ENCODE measurements at regions not wholly inside any gene's neighbourhood (a gene's known extent, or its start where the extent isn't known, plus 50 kb on each side); places are given as distances from the start of the nearest gene placed in this dataset.

DNA sequence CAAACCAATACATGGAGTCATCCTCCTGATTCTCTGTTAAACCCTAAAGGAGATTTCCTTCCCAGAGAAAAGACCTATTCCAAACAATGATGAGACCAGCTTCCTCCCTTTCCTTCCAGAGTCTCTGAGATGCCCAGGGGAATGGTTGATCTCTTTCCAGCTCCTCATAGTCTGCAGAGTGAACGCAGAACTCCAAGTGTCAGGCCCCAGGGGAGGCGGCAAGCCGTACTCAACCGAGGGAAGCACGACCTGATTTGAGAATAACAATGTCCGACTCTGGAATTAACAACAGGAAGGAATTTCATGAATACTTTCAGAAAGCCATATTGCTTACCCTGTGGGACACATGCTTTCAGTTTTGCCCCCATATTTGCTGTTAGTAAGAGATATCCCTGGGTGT lies 241.7 kb upstream of the GLI3 start:
- H3K79me2 ChIP-seq (ENCODE audit: insufficient read depth, low read length) = no peaks in the 10 kb centered on the region
- no peak overlapping the region for H3K27ac ChIP-seq (ENCODE audit: low read depth, low read length)
- ChIA-PET RAD21 (ENCODE audit: low non-redundant PET in 1 of 2, low total read pairs in 2 of 2, uncharacterized antibody in 2 of 2, unreplicated experiment in 2 of 2) (no interaction called here), POLR2A (no interaction called here), CTCF (no interaction called here)
- H3K9ac ChIP-seq (ENCODE audit: low read length) = no peak overlapping the region
- ATAC-seq (no peak), DNase-seq (ENCODE audit: low read depth, low spot score) (no peak)
- H4K20me1 ChIP-seq (ENCODE audit: insufficient read depth) = no peaks in the 10 kb centered on the region
- H3K4me1 ChIP-seq (ENCODE audit: control insufficient read depth in 1 of 2, insufficient read depth in 2 of 2, low read length in 2 of 2) = no peaks in the 10 kb centered on the region
- no peak for TF ChIP-seq EZH2phosphoT487 (IDR thresholded peaks at IDR 0.05; ENCODE audit: borderline replicate concordance)
- no peak for TF ChIP-seq ZFX (IDR thresholded peaks at IDR 0.05)
- TF ChIP-seq ATF3 (IDR thresholded peaks at IDR 0.05) = no peak
- TF ChIP-seq CBX3 (IDR thresholded peaks at IDR 0.05; ENCODE audit: low read depth) = no peak
- no peak for TF ChIP-seq POLR2A (IDR thresholded peaks at IDR 0.05; ENCODE audit: borderline replicate concordance, extremely low read depth, insufficient read depth, insufficient read length)
- no peak for TF ChIP-seq YY1 (IDR thresholded peaks at IDR 0.05; ENCODE audit: extremely low read depth, insufficient replicate concordance, low read depth, low read length)
- TF ChIP-seq, protein P1, sequence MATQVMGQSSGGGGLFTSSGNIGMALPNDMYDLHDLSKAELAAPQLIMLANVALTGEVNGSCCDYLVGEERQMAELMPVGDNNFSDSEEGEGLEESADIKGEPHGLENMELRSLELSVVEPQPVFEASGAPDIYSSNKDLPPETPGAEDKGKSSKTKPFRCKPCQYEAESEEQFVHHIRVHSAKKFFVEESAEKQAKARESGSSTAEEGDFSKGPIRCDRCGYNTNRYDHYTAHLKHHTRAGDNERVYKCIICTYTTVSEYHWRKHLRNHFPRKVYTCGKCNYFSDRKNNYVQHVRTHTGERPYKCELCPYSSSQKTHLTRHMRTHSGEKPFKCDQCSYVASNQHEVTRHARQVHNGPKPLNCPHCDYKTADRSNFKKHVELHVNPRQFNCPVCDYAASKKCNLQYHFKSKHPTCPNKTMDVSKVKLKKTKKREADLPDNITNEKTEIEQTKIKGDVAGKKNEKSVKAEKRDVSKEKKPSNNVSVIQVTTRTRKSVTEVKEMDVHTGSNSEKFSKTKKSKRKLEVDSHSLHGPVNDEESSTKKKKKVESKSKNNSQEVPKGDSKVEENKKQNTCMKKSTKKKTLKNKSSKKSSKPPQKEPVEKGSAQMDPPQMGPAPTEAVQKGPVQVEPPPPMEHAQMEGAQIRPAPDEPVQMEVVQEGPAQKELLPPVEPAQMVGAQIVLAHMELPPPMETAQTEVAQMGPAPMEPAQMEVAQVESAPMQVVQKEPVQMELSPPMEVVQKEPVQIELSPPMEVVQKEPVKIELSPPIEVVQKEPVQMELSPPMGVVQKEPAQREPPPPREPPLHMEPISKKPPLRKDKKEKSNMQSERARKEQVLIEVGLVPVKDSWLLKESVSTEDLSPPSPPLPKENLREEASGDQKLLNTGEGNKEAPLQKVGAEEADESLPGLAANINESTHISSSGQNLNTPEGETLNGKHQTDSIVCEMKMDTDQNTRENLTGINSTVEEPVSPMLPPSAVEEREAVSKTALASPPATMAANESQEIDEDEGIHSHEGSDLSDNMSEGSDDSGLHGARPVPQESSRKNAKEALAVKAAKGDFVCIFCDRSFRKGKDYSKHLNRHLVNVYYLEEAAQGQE (IDR thresholded peaks at IDR 0.05; ENCODE audit: low read depth) = no peak
- TF ChIP-seq MAX (IDR thresholded peaks at IDR 0.05) = no peak
- TF ChIP-seq, protein P2, sequence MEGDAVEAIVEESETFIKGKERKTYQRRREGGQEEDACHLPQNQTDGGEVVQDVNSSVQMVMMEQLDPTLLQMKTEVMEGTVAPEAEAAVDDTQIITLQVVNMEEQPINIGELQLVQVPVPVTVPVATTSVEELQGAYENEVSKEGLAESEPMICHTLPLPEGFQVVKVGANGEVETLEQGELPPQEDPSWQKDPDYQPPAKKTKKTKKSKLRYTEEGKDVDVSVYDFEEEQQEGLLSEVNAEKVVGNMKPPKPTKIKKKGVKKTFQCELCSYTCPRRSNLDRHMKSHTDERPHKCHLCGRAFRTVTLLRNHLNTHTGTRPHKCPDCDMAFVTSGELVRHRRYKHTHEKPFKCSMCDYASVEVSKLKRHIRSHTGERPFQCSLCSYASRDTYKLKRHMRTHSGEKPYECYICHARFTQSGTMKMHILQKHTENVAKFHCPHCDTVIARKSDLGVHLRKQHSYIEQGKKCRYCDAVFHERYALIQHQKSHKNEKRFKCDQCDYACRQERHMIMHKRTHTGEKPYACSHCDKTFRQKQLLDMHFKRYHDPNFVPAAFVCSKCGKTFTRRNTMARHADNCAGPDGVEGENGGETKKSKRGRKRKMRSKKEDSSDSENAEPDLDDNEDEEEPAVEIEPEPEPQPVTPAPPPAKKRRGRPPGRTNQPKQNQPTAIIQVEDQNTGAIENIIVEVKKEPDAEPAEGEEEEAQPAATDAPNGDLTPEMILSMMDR (IDR thresholded peaks at IDR 0.05 in 2 of 3, conservative IDR thresholded peaks at IDR 0.05 in 1 of 3; ENCODE audit: borderline replicate concordance in 1 of 3, insufficient read depth in 1 of 3, low read depth in 2 of 3, low read length in 2 of 3) = no peak
- no peak for TF ChIP-seq EGR1 (IDR thresholded peaks at IDR 0.05; ENCODE audit: low read depth)
- TF ChIP-seq JUND (IDR thresholded peaks at IDR 0.05) = no peak
- no peak for TF ChIP-seq ZNF274 (IDR thresholded peaks at IDR 0.05; ENCODE audit: low read depth, low read length)
- no peak for TF ChIP-seq FOSL1 (IDR thresholded peaks at IDR 0.05; ENCODE audit: low read depth)
- no peak for TF ChIP-seq SIN3A (IDR thresholded peaks at IDR 0.05; ENCODE audit: low read depth)
- no peak for TF ChIP-seq ELF1 (IDR thresholded peaks at IDR 0.05; ENCODE audit: borderline replicate concordance, low read depth)
- TF ChIP-seq EZH2 (IDR thresholded peaks at IDR 0.05) = no peak
- TF ChIP-seq, protein P3, sequence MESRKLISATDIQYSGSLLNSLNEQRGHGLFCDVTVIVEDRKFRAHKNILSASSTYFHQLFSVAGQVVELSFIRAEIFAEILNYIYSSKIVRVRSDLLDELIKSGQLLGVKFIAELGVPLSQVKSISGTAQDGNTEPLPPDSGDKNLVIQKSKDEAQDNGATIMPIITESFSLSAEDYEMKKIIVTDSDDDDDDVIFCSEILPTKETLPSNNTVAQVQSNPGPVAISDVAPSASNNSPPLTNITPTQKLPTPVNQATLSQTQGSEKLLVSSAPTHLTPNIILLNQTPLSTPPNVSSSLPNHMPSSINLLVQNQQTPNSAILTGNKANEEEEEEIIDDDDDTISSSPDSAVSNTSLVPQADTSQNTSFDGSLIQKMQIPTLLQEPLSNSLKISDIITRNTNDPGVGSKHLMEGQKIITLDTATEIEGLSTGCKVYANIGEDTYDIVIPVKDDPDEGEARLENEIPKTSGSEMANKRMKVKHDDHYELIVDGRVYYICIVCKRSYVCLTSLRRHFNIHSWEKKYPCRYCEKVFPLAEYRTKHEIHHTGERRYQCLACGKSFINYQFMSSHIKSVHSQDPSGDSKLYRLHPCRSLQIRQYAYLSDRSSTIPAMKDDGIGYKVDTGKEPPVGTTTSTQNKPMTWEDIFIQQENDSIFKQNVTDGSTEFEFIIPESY (IDR thresholded peaks at IDR 0.05; ENCODE audit: extremely low read depth, insufficient replicate concordance, low read length) = no peak
- TF ChIP-seq SRF (IDR thresholded peaks at IDR 0.05; ENCODE audit: low read depth) = no peak
- no peak overlapping the region for H2AFZ ChIP-seq (ENCODE audit: low read depth, low read length, poor library complexity, severe bottlenecking)
- H3K9me2 ChIP-seq (ENCODE audit: insufficient read depth) = no peaks in the 10 kb centered on the region
- H3K4me2 ChIP-seq (ENCODE audit: low read length) = no peak overlapping the region
- no peaks in the 10 kb centered on the region; a peak in 1 of 4 replicates for H3K9me3 ChIP-seq (ENCODE audit: control insufficient read depth in 1 of 2, insufficient read depth in 1 of 2, low read depth in 1 of 2, low read length in 2 of 2)
- no peak overlapping the region for H3K4me3 ChIP-seq (replicated peaks in 1 of 2; ENCODE audit: low read depth in 1 of 2, low read length in 2 of 2)
- intact Hi-C loops (cut with micrococcal nuclease) = no loop called here
- no peaks in the 10 kb centered on the region for H3K36me3 ChIP-seq (ENCODE audit: control insufficient read depth in 1 of 2, insufficient read depth in 2 of 2, low read length in 2 of 2)
- H3K27me3 ChIP-seq (ENCODE audit: insufficient read depth, low read length) = no peaks in the 10 kb centered on the region; the same call in 1 of the 2 replicates
- no TSS peak for BruUV-seq (replicated peaks)
